OCI-LY7 (cell line): ENCODE measurements at regions not wholly inside any gene's neighbourhood (a gene's known extent, or its start where the extent isn't known, plus 50 kb on each side); places are given as distances from the start of the nearest gene placed in this dataset.

ENCODE experiments used
- BruUV-seq: library from RNA; stranded (reverse); fragments of 400-500 nt; replicated peaks from 2 replicates; lab custom pipeline; 2021; lab: Mats Ljungman, UMichigan
- CTCF ChIA-PET: fragments of 300-600 bp; sonication (Branson Sonifier 250); formaldehyde crosslinking; loops from one replicate; lab custom pipeline; 2022; ENCODE audit warnings: antibody characterized with exemption; ENCODE audit not compliant: unreplicated experiment; lab: Charles Lee
- POLR2A ChIA-PET: fragments of 300-600 bp; sonication (Branson Sonifier 250); formaldehyde crosslinking; loops from one replicate; lab custom pipeline; 2022; ENCODE audit warnings: antibody characterized with exemption; lab: Charles Lee
- DNase-seq: peaks from one replicate; pipeline ENCODE4 v3.0.0-alpha.2; 2015; ENCODE audit warnings: low spot score
- H2AFZ ChIP-seq: fragments of 200-600 bp; sonication (generic), shearing (Covaris generic); 2 replicates; pipeline ENCODE4 v1.6.1; 2014; ENCODE audit warnings: mild to moderate bottlenecking, antibody characterized with exemption, low read length, moderate library complexity
- H3K27ac ChIP-seq: fragments of 200-600 bp; sonication (generic); 2 replicates; pipeline ENCODE4 v1.5.1; 2014; ENCODE audit warnings: mixed run types, low read depth, mild to moderate bottlenecking, moderate library complexity, low read length, inconsistent platforms; ENCODE audit not compliant: poor library complexity, severe bottlenecking
- H3K36me3 ChIP-seq: fragments of 200-600 bp; sonication (generic); 2 replicates; pipeline ENCODE4 v1.6.1; 2014; ENCODE audit warnings: mild to moderate bottlenecking, antibody characterized with exemption, low read length, moderate library complexity, mixed read lengths; ENCODE audit not compliant: insufficient read depth
- H3K4me1 ChIP-seq: fragments of 200-600 bp; sonication (generic); 2 replicates; pipeline ENCODE4 v1.5.1; 2014; ENCODE audit warnings: mild to moderate bottlenecking, low read length; ENCODE audit not compliant: insufficient read depth, poor library complexity, severe bottlenecking
- H3K4me2 ChIP-seq: fragments of 200-600 bp; sonication (generic); 2 replicates; pipeline ENCODE4 v1.6.1; 2014; ENCODE audit warnings: mild to moderate bottlenecking, low read length
- H3K4me3 ChIP-seq: fragments of 200-600 bp; sonication (generic); 2 replicates; pipeline ENCODE4 v1.5.1; 2014; ENCODE audit warnings: mild to moderate bottlenecking, low read depth, low read length; ENCODE audit not compliant: poor library complexity, severe bottlenecking
- H3K79me2 ChIP-seq: fragments of 200-600 bp; sonication (generic); 2 replicates; pipeline ENCODE4 v1.6.1; 2016; ENCODE audit warnings: low read depth, mild to moderate bottlenecking, low read length, moderate library complexity, mixed read lengths; ENCODE audit not compliant: insufficient read depth
- H3K9me2 ChIP-seq: fragments of 200-600 bp; sonication (generic); 2 replicates; pipeline ENCODE4 v1.6.1; 2016; ENCODE audit warnings: mild to moderate bottlenecking, low read length, mixed read lengths; ENCODE audit not compliant: insufficient read depth
- H3K9me3 ChIP-seq: fragments of 200-600 bp; sonication (generic); 2 replicates; pipeline ENCODE4 v1.6.1; 2014; ENCODE audit warnings: mild to moderate bottlenecking, mixed run types, low read length, mixed read lengths
- H4K20me1 ChIP-seq: fragments of 200-600 bp; sonication (generic); 2 replicates; pipeline ENCODE4 v1.6.1; 2014; ENCODE audit warnings: mild to moderate bottlenecking, antibody characterized with exemption, low read length, moderate library complexity, mixed read lengths; ENCODE audit not compliant: insufficient read depth
- EZH2phosphoT487 ChIP-seq: fragments of 200-600 bp; sonication (generic); IDR thresholded peaks from 2 replicates; pipeline ENCODE4 v1.6.1; 2018; ENCODE audit warnings: low read depth, borderline replicate concordance, mild to moderate bottlenecking, mixed run types, antibody characterized with exemption, low read length, moderate library complexity, mixed read lengths
- intact Hi-C: fragments of 100-400 bp; cut with micrococcal nuclease; formaldehyde crosslinking; loops from one replicate; pipeline ENCODE4 v1.10.0; 2022; ENCODE audit not compliant: unreplicated experiment
- TF ChIP-seq, protein P1 (sequence below): fragments of 200-600 bp; sonication (generic); conservative IDR thresholded peaks from 2 replicates; pipeline ENCODE4 v1.5.1; 2014; ENCODE audit warnings: mild to moderate bottlenecking, antibody characterized with exemption, low read length, moderate library complexity, mixed read lengths

DNA sequence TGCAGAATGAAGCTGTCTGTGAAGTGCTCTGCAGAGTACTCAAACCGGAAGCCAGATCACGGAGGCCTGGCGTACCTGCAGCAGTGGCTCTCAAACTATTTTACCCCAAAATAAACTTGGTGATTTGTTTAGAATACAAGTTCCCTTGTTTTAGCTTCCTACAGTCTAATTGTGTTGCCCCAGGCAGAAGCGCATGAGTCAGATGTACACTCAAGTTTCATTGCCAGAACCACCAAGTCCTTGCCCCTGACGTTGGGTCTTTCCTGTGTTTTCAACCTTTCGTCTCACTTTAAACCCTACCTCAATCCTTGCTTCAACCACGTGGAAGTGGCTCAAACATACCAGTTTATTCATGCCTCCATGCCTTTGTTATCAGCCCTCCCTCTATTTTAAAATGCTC, 66.2 kb upstream of the SLC7A11 start:
- Histone ChIP-seq H3K36me3 (no peaks in the 10 kb centered on the region), H4K20me1 (no peaks in the 10 kb centered on the region), H3K9me3 (no peaks in the 10 kb centered on the region), H3K79me2 (no peaks in the 10 kb centered on the region), H3K27ac (no peak overlapping the region), H3K4me3 (no peak overlapping the region), H3K4me1 (no peaks in the 10 kb centered on the region), H3K4me2 (no peak overlapping the region), H2AFZ (no peak overlapping the region), H3K9me2 (no peaks in the 10 kb centered on the region)
- ChIA-PET CTCF (no interaction called here), POLR2A (interaction anchor here (0.6 kb wide), 2 partner anchors 27 to 131 kb away, joined by 3 to 4 read pairs; no protein-coding TSS in a partner anchor)
- TF ChIP-seq, protein P1, sequence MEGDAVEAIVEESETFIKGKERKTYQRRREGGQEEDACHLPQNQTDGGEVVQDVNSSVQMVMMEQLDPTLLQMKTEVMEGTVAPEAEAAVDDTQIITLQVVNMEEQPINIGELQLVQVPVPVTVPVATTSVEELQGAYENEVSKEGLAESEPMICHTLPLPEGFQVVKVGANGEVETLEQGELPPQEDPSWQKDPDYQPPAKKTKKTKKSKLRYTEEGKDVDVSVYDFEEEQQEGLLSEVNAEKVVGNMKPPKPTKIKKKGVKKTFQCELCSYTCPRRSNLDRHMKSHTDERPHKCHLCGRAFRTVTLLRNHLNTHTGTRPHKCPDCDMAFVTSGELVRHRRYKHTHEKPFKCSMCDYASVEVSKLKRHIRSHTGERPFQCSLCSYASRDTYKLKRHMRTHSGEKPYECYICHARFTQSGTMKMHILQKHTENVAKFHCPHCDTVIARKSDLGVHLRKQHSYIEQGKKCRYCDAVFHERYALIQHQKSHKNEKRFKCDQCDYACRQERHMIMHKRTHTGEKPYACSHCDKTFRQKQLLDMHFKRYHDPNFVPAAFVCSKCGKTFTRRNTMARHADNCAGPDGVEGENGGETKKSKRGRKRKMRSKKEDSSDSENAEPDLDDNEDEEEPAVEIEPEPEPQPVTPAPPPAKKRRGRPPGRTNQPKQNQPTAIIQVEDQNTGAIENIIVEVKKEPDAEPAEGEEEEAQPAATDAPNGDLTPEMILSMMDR, result no peak
- TF ChIP-seq EZH2phosphoT487, result no peak
- BruUV-seq, result no TSS peak
- intact Hi-C loops, result no loop called here
- DNase-seq, result no peak

DNA sequence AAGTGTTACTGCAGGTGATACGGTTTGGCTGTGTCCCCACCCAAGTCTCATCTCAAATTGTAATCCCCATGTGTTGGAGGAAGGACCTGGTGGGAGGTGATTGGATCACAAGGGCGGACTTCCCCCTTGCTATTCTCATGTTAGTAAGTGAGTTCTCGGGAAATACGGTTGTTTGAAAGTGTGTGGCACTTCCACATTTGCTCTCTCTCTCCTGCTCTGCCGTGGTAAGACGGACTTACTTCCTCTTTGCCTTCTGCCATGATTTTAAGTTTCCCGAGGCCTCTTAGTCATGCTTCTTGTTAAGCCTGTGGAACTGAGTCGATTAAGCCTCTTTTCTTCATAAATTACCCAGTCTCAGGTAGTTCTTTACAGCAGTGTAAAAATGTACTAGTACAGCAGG, 65.2 kb upstream of the SLC7A11 start:
- Histone ChIP-seq H3K4me3 (no peak overlapping the region), H3K27ac (no peak overlapping the region), H4K20me1 (no peaks in the 10 kb centered on the region), H2AFZ (no peak overlapping the region), H3K4me2 (no peak overlapping the region), H3K4me1 (no peaks in the 10 kb centered on the region), H3K9me2 (no peaks in the 10 kb centered on the region), H3K79me2 (no peaks in the 10 kb centered on the region), H3K9me3 (no peaks in the 10 kb centered on the region), H3K36me3 (no peaks in the 10 kb centered on the region)
- ChIA-PET POLR2A (interaction anchor here (0.9 kb wide), 1 partner anchor 11 kb away, joined by 6 read pairs; no protein-coding TSS in a partner anchor), CTCF (no interaction called here)
- TF ChIP-seq, protein P1, result no peak
- no peak for TF ChIP-seq EZH2phosphoT487
- DNase-seq, result no peak
- BruUV-seq, result no TSS peak
- intact Hi-C loops, result no loop called here

DNA sequence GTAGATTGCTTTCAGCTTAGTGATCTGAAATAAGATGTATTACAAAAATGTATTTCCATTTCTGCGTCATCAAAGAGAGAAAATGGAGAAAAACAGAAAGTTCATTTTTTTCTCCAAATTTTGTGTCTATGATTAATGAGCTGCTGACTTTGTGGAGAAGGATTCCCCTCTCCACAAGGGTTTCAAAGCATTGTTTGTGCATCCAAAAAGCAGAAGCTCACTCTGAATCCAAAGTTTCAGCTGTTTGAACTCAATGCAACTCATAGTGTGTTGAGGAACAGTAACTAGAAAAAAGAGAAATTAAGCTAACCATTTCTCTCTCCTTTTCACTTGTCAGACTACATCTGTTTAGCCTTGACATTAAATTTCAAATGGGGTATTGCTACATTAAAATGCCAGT, 62.9 kb upstream of the SLC7A11 start:
- Histone ChIP-seq H3K4me3 (no peak overlapping the region), H3K4me1 (no peaks in the 10 kb centered on the region), H3K79me2 (no peaks in the 10 kb centered on the region), H3K4me2 (no peak overlapping the region), H2AFZ (no peak overlapping the region), H3K27ac (no peak overlapping the region), H4K20me1 (no peaks in the 10 kb centered on the region), H3K9me2 (no peaks in the 10 kb centered on the region), H3K9me3 (no peaks in the 10 kb centered on the region), H3K36me3 (no peaks in the 10 kb centered on the region)
- intact Hi-C loops, result no loop called here
- ChIA-PET CTCF (no interaction called here), POLR2A (interaction anchor here (0.8 to 1.1 kb wide), 2 partner anchors 9 to 12 kb away, joined by 3 to 4 read pairs; no protein-coding TSS in a partner anchor)
- TF ChIP-seq EZH2phosphoT487, result no peak
- TF ChIP-seq, protein P1, result no peak
- no peak for DNase-seq
- BruUV-seq, result no TSS peak
